HG03354 (cell line): ENCODE measurements at regions not wholly inside any gene's neighbourhood (a gene's known extent, or its start where the extent isn't known, plus 50 kb on each side); places are given as distances from the start of the nearest gene placed in this dataset.
"Not testable (repeated sequence)": the region's sequence is repeated elsewhere in the genome, so short reads cannot be mapped to it uniquely, and the experiment has no call there.

Source experiments
- ATAC-seq: cut with Tn5 transposase; IDR thresholded peaks from one replicate; pipeline ENCODE4 v1.9.1; 2021; ENCODE audit warnings: mild to moderate bottlenecking; ENCODE audit not compliant: unreplicated experiment, poor library complexity, severe bottlenecking

- no peak for ATAC-seq
Measured at GRCh38 chr16:87160701-87161337, 156.4 kb downstream of the C16orf95 start.

GRCh38 chr16:87161410-87161809, 155.8 kb downstream of the C16orf95 start:
- ATAC-seq, result not testable (repeated sequence)

GRCh38 chr16:87161822-87162676, 155.1 kb downstream of the C16orf95 start:
- no peak for ATAC-seq

GRCh38 chr16:87162799-87163198, 154.4 kb downstream of the C16orf95 start:
- not testable (repeated sequence) for ATAC-seq

GRCh38 chr16:87163637-87164036, 153.6 kb downstream of the C16orf95 start:
- no peak for ATAC-seq

- ATAC-seq, result no peak
Measured at GRCh38 chr16:87165151-87165550, 152.0 kb downstream of the C16orf95 start.

GRCh38 chr16:87165885-87166284, 151.3 kb downstream of the C16orf95 start:
- ATAC-seq, result no peak

- ATAC-seq, result no peak
Measured at GRCh38 chr16:87166321-87166720, 150.9 kb downstream of the C16orf95 start.

- ATAC-seq, result no peak
Measured at GRCh38 chr16:87166934-87167333, 150.3 kb downstream of the C16orf95 start.

- ATAC-seq, result no peak
Measured at GRCh38 chr16:87169509-87169995, 147.6 kb downstream of the C16orf95 start.

- no peak for ATAC-seq
Measured at GRCh38 chr16:87170310-87170709, 146.9 kb downstream of the C16orf95 start.

GRCh38 chr16:87171723-87172122, 145.5 kb downstream of the C16orf95 start:
- no peak for ATAC-seq

- ATAC-seq, result no peak
Measured at GRCh38 chr16:87172632-87173031, 144.6 kb downstream of the C16orf95 start.

GRCh38 chr16:87173294-87173893, 143.8 kb downstream of the C16orf95 start:
- ATAC-seq, result no peak

GRCh38 chr16:87174061-87174460, 143.1 kb downstream of the C16orf95 start:
- ATAC-seq, result no peak

- ATAC-seq, result no peak
Measured at GRCh38 chr16:87176735-87177134, 140.5 kb downstream of the C16orf95 start.

GRCh38 chr16:87177673-87178072, 139.5 kb downstream of the C16orf95 start:
- ATAC-seq, result no peak

GRCh38 chr16:87178177-87178863, 138.9 kb downstream of the C16orf95 start:
- ATAC-seq, result no peak

- ATAC-seq, result no peak
Measured at GRCh38 chr16:87178977-87179376, 138.2 kb downstream of the C16orf95 start.

- ATAC-seq, result no peak
Measured at GRCh38 chr16:87180069-87180468, 137.1 kb downstream of the C16orf95 start.
